Left forelimb (tissue), 1 donor: ENCODE measurements at regions not wholly inside any gene's neighbourhood (a gene's known extent, or its start where the extent isn't known, plus 50 kb on each side); places are given as distances from the start of the nearest gene placed in this dataset.

ENCODE experiments used
- DNase-seq: peaks from one replicate; pipeline ENCODE4 v3.0.0-alpha.2; 2018; ENCODE audit warnings: low spot score

DNA sequence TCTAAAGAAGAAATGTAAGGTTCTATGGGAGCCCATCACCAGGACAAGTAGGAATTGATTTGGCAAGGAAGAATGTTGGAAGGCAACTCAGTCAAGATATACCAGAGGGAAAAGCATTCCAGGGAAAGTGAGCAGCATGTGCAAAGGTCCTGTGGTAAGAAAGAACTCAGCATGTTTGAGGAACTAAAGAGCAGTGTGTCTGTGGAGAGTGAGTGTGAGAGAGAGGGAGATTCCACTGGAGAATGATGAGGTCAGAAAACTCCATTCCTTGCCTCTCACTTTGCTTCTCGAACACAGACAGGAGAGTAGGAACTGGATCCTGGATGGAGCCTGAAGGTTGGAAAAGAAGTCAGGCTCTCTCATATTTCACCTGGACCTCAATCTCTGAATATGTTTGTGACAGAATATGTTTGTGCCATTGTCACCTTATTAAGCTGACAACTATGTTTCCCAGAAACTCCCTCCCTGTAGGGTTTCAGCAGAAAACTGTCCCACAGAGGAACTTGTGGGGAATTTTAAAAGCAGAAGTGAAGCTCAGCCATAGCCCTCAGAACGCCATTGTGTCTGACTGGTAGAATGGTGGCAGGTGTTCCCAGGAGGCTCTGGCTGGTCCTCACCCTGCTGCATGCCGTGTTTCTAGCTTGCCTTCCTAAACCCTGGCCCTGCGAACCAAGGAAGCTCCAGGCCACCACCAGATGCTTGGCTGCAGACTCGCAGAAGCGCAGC is 382.4 kb upstream of the XYLT1 start:
- no peak for DNase-seq

- no peak for DNase-seq
Observed at GRCh38 chr16:17850581-17851250, 380.0 kb upstream of the XYLT1 start.

DNA sequence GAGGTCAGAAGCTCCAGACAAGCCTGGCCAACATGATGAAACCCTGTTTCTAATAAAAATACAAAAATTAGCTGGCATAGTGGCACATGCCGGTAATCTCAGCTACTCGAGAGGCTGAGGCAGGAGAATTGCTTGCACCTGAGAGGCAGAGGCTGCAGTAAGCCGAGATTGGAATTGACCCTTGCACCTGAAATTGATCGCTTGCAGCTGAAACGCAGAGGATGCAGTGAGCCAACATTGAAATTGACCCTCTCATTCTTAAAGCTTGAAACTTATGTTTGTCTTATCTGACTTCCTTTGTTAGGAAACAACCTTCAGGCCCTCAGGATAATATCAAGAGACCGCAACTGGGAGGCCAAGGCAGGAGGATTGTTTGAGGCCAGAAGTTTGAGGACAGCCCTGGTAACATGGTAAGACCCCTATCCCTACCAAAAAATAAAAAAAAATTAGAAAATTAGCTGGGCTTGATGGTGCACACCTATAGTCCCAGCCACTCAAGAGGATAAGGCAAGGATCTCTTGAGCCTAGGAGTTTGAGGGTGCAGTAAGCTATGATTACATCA is 376.6 kb upstream of the XYLT1 start:
- DNase-seq: no peak

DNA sequence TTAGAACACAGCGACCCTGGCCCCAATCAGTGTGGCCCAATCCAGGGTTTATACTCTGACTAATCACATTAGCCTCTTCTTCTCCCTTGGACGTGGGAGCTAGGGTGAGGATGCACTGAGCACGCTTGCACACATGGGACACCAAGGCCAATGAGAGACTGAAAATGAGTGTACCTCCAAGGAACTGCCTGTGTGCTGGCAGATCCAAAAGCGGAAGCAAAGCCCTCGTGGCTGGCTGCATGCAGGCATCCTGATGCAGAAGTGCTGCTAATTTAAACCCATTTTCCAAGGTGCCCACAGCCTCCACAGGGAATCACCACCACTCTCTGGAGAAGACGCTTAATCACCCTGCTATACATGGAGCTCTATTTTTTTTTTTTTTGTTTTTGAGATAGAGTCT is 375.3 kb upstream of the XYLT1 start:
- DNase-seq: no peak

GRCh38 chr16:17845031-17845430 is 374.3 kb upstream of the XYLT1 start:
- DNase-seq: no peak

DNA sequence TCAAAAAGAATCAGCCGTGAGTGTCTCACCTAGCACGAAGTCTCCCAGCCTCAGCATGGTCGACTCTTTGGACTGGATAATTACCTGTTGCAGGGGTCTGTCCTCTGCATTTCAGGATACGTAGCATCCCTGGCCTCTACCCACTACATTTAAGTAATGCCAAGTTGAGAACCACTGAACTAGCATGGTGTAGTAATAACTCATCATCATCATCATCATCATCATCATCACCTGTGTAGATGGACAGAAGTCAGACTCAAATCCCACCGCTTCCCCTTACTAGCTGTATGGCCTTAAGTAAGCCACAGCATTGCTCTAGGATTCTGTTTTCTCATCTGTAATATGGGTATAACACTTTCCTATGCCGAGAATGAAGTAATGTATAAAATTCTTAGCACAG is 373.1 kb upstream of the XYLT1 start:
- DNase-seq: no peak

DNA sequence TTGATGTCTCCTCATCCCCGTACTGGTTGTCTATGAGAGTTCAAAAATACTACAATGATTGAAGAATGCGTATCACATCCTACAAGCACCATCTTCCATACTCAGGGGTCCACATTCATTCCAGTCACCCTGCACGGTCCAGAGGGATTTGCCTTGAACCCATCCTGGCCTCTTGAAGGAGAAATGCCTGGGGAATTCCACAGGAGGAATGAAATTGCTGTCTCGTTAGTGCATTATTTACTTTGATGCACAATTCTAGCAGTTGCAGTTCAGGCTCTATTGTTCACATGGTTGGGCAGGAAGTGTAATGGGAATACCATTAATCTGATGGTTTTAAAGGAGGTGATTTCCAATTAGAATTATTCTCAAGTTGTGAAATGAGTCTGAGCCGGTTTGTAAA is 369.1 kb upstream of the XYLT1 start:
- no peak for DNase-seq

DNA sequence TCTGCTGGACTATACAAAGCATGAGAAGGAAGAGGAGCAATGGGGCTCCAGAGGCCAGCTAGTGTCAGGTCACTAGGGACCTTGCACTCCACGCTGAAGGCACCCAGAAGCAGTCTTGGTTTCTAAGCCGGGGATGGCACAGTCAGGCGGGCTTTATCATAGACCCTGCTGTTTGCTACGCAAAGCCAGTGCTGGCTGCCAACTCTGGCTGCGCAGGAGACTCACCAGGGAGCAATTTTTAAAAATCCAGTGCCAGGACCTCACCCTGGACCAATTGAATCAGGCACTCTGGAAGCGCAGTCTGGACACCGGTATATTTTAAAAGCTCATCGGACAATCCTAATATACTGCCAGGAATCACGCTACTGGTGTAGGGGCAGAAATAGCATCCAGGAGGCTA is 368.5 kb upstream of the XYLT1 start:
- no peak for DNase-seq

GRCh38 chr16:17836868-17837602 is 366.3 kb upstream of the XYLT1 start:
- no peak for DNase-seq

- no peak for DNase-seq
Observed at GRCh38 chr16:17835118-17835876, 364.5 kb upstream of the XYLT1 start.

DNA sequence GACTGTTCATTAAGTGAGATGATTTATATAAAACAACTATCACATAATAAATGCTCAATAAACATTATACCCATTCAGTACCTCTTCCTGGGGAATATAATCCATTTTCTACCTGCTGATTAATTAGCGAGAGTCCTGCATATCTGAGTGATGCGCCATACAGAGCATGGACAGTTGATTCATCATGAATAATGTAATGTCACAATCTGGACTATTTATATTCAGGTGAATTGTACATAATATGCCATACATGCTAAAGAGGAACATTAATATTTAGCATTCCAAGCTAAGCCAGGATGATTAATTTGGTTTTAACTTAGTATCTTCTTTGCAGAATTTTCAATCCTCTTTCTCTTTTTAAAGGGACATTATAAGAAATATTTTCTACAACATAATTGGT is 362.0 kb upstream of the XYLT1 start:
- DNase-seq: no peak

DNA sequence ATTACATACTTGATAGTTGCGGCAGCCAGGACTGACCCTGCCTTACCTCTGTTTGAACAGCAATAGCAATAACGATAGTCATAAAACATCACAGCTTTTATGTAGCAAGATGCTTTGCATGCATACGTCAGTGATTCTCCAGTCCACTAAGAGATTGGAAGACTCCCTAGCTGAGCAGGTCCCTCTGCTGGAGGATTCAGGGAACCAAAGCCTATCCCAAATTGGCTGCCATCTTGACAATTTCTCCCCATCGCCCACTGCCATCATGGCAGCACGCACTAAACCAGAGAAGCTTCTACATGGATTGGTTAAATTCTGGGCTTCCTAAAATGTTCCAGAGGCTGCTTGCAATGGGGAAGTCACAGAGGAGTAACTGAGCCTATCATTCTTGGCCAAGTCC is 360.6 kb upstream of the XYLT1 start:
- DNase-seq: no peak

GRCh38 chr16:17830651-17831050 is 359.9 kb upstream of the XYLT1 start:
- no peak for DNase-seq

- DNase-seq: no peak
Observed at GRCh38 chr16:17829811-17830210, 359.1 kb upstream of the XYLT1 start.

DNA sequence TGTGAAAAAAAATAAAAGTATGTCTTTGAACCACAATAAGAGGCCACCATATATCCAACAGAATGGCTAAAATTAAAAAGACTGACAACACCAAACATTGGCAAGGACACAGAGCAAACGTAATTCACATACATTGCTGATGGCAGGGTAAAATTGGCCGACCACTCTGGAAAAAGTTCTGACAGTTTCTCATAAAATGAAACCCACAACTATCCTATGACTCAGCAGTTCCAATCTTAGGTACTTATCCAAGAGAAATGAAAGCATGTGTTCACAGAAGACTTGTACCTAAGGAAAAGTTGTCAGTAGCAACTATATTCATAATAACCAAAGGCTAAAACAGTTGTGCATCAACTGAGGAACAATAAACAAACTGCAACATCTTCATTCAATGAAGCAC is 357.3 kb upstream of the XYLT1 start:
- no peak for DNase-seq

DNA sequence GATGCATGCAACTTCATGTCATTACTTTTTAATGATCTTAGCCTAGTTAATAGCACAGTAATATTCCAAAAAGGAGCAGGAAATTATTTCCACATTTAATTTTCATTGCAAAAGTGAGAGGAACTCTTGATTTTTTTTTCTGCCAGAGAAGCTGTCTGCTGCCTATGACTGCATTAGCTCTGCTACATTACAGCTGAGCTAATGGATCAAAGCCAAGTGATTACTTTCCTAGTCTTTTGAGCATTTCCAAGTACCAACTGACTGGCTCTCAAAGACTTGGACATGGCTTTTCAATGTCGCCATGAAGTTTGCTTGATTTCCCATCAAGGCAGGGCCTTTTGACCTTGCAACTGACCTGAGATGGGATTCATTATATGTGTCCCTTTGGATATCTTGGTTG is 356.6 kb upstream of the XYLT1 start:
- no peak for DNase-seq

- no peak for DNase-seq
Observed at GRCh38 chr16:17817943-17818342, 347.2 kb upstream of the XYLT1 start.

- no peak for DNase-seq
Observed at GRCh38 chr16:17817260-17817659, 346.5 kb upstream of the XYLT1 start.

GRCh38 chr16:17812771-17813170 is 342.0 kb upstream of the XYLT1 start:
- DNase-seq: no peak

- no peak for DNase-seq
Observed at GRCh38 chr16:17804857-17805256, 334.1 kb upstream of the XYLT1 start.

DNA sequence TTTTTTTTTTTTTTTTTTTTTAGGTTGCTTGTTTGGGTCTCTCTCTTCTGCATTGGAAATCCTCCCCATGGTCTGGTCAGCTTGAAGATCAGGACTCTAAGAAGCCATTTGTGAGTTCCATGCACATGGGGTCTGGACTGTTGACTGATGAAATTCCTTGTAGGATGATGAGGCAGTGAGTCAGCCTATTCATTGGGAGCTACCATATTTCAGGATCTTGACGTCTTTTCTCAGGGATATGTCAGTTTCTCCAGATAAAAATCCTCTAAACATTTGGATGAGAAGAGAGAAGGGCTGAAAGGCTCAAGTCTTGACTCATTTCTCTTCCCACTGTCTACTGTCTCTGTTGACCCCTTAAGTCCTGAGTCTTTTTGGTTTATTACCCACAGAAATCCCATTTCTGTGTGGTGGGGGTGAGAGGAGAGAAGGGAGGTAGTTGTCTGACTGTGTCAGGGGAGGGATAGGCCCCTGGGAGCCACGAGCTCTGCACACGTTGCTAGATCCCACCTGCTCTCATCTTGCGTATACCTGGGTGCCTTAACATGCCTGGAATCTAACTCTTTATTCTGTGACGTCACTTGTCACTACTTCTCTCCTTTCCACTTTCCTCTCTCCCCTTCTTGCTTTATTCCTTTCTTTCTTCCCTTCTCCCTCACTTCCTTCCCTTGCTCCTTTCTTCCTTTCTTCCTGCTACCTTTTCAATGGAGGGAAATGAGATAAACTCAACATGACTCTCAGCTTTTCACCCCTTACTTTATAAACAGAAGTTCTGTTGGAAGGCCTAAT is 333.1 kb upstream of the XYLT1 start:
- DNase-seq: no peak
